ENCODE measurements at regions not wholly inside any gene's neighbourhood (a gene's known extent, or its start where the extent isn't known, plus 50 kb on each side); places are given as distances from the start of the nearest gene placed in this dataset.

DNA sequence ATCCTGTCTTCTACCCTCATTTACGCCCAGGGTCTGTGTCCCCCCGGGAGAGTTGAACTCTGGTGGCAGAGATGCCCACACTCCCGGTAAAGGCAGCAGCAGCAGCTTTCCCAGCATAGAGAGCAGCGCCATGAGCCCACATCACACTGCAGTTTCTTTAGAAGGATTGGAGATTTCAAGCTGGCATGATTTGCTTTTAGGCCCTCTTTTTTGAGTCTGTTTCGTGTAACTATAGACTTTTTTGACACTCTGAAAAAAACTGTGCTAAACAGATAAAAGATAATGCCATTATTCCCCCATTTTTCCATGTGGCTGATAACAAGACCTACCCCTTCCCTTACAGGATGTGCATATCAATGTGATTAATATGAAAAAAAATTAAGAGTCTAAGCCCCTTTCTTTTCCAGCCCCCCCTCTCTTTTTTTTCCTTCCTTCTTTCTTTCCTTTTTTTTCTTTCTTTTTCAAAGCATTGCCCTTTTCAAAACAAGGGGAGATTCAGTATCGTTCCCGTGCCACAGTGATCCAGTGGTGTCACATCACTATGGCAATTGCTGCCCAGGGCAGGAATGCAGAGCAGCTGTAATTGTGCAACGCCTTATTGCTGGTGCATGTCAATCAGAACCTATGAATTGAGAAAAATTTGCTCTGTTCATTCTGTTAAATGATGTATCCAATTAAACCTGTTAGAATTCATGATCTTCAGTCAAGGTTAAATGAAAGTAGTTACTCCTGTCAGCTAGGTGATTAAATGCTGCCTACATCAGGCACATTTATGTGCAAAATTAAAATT is 104.5 kb downstream of the CDCA7 start:
- Histone ChIP-seq H3K4me1 (no peaks in the 10 kb centered on the region), H3K4me3 (ENCODE audit: low read depth, low read length) (no peak overlapping the region), H3K36me3 (no peaks in the 10 kb centered on the region), H3K9me3 (no peaks in the 10 kb centered on the region), H3K27me3 (no peaks in the 10 kb centered on the region)
- TF ChIP-seq CTCF (IDR thresholded peaks at IDR 0.05; ENCODE audit: low read depth, low read length): no peak
- DNase-seq: no peak

DNA sequence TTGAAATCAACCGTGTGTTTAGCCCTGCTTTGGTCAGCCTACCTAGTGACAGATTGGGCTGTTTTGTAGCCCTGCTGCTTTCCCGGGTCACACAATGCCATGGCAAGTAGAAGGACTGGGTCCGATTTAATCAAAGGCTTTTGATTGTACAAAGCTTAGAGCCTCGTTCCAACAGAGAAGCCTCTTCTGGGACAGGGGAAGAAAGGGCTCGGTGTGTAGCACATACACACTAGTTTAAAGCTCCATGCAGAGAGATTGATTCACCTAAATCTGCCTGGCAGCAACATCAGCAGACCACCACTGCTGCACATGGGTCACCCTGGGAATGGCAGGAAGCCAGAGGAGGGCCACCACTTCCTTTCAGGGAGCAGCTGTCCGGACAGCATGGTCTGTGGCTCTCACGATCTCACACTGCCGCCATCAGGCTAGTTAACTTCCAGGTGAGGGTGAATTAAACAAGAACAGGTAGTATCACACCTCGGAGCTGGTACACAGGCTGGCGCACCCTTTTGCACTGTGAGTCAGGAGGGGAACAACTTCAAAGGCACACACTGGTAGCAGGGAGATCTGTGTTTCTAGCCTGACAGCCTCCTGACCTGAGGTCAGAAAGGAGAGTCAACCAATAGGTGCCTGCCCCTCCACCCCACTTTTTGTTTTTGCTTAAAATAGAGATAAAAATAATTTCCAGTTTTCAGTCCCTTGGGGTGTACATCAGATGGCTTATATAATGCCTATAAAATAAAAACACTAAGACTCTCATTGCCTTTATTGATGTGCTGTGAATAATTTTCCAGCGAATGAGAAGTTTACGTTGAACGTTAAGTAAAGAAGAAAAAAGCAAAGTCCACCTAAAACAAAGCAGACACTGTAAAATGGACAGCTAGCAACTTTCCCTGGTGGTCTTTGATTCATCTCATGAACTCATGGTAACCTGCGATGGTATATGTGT is 108.5 kb downstream of the CDCA7 start:
- no peak for DNase-seq
- Histone ChIP-seq H3K36me3 (no peaks in the 10 kb centered on the region), H3K27me3 (no peaks in the 10 kb centered on the region), H3K4me3 (ENCODE audit: low read depth, low read length) (no peak overlapping the region), H3K4me1 (no peaks in the 10 kb centered on the region), H3K9me3 (no peaks in the 10 kb centered on the region)
- no peak for TF ChIP-seq CTCF (IDR thresholded peaks at IDR 0.05; ENCODE audit: low read depth, low read length)

- H3K4me3 ChIP-seq (ENCODE audit: low read depth, low read length): no peak overlapping the region
- no peak for TF ChIP-seq CTCF (IDR thresholded peaks at IDR 0.05; ENCODE audit: low read depth, low read length)
Measured at GRCh38 chr2:173463846-173464245, 109.2 kb downstream of the CDCA7 start.

GRCh38 chr2:173467751-173468150 is 113.1 kb downstream of the CDCA7 start:
- no peaks in the 10 kb centered on the region for H3K36me3 ChIP-seq
- no peak for DNase-seq
- no peaks in the 10 kb centered on the region for H3K27me3 ChIP-seq
- no peaks in the 10 kb centered on the region for H3K4me1 ChIP-seq
- TF ChIP-seq CTCF (IDR thresholded peaks at IDR 0.05; ENCODE audit: low read depth, low read length): no peak
- no peaks in the 10 kb centered on the region for H3K9me3 ChIP-seq
- H3K4me3 ChIP-seq (ENCODE audit: low read depth, low read length): no peak overlapping the region

More at GRCh38 chr2:173463846-173464245, 109.2 kb downstream of the CDCA7 start:
- Histone ChIP-seq H3K9me3 (no peaks in the 10 kb centered on the region), H3K36me3 (no peaks in the 10 kb centered on the region), H3K27me3 (no peaks in the 10 kb centered on the region), H3K4me1 (no peaks in the 10 kb centered on the region)
- DNase-seq: no peak

GRCh38 chr2:173468266-173468793 is 113.7 kb downstream of the CDCA7 start:
- H3K27me3 ChIP-seq: no peaks in the 10 kb centered on the region
- no peaks in the 10 kb centered on the region for H3K4me1 ChIP-seq
- H3K36me3 ChIP-seq: no peaks in the 10 kb centered on the region
- no peaks in the 10 kb centered on the region for H3K9me3 ChIP-seq
- H3K4me3 ChIP-seq (ENCODE audit: low read depth, low read length): no peak overlapping the region
- no peak for DNase-seq
- TF ChIP-seq CTCF (IDR thresholded peaks at IDR 0.05; ENCODE audit: low read depth, low read length): no peak
